Activated CD8-positive, alpha-beta memory T cell treated with anti-CD3 and anti-CD28 coated beads for 36 hours (primary cell): ENCODE measurements at regions not wholly inside any gene's neighbourhood (a gene's known extent, or its start where the extent isn't known, plus 50 kb on each side); places are given as distances from the start of the nearest gene placed in this dataset.
"Not testable (repeated sequence)": the region's sequence is repeated elsewhere in the genome, so short reads cannot be mapped to it uniquely, and the experiment has no call there.

Source experiments
- CTCF ChIA-PET: fragments of 350-600 bp; sonication (Branson Sonifier 250); formaldehyde crosslinking; loops from one replicate; lab custom pipeline; 2021; ENCODE audit warnings: antibody characterized with exemption; lab: Charles Lee
- POLR2A ChIA-PET: fragments of 350-600 bp; sonication (Branson Sonifier 250); formaldehyde crosslinking; loops from one replicate; lab custom pipeline; 2021; ENCODE audit warnings: antibody characterized with exemption; lab: Charles Lee

GRCh38 chr15:63434576-63435186 is 53.0 kb upstream of the CA12 start:
- CTCF ChIA-PET: interaction anchor here (2.6 kb wide), 1 partner anchor 11 kb away, joined by 7 read pairs; no protein-coding TSS in a partner anchor

GRCh38 chr15:63435204-63435820 is 53.7 kb upstream of the CA12 start:
- ChIA-PET CTCF (interaction anchor here (2.6 kb wide), 1 partner anchor 11 kb away, joined by 7 read pairs; no protein-coding TSS in a partner anchor), POLR2A (no interaction called here)

More at GRCh38 chr15:63434576-63435186, 53.0 kb upstream of the CA12 start:
- POLR2A ChIA-PET: no interaction called here

- ChIA-PET CTCF (interaction anchor here (2.6 kb wide), 1 partner anchor 10 kb away, joined by 7 read pairs; no protein-coding TSS in a partner anchor), POLR2A (no interaction called here)
These were observed 54.7 kb upstream of the CA12 start for GRCh38 chr15:63436341-63436740.

- ChIA-PET CTCF (interaction anchor here (2.6 kb wide), 1 partner anchor 9 kb away, joined by 7 read pairs; no protein-coding TSS in a partner anchor), POLR2A (no interaction called here)
These were observed 55.3 kb upstream of the CA12 start for GRCh38 chr15:63436872-63437375.

- CTCF ChIA-PET: no interaction called here
These were observed 58.1 kb upstream of the CA12 start for GRCh38 chr15:63439536-63440264.

GRCh38 chr15:63440265-63440648 is 58.6 kb upstream of the CA12 start:
- ChIA-PET POLR2A (no interaction called here), CTCF (no interaction called here)

More at GRCh38 chr15:63439536-63440264, 58.1 kb upstream of the CA12 start:
- POLR2A ChIA-PET: no interaction called here

- POLR2A ChIA-PET: no interaction called here
- CTCF ChIA-PET: no interaction called here
These were observed 59.1 kb upstream of the CA12 start for GRCh38 chr15:63440756-63441155.

GRCh38 chr15:63441266-63441665 is 59.6 kb upstream of the CA12 start:
- ChIA-PET POLR2A (no interaction called here), CTCF (no interaction called here)

GRCh38 chr15:63442080-63442479 is 60.4 kb upstream of the CA12 start:
- ChIA-PET POLR2A (no interaction called here), CTCF (no interaction called here)

- POLR2A ChIA-PET: no interaction called here
- CTCF ChIA-PET: interaction anchor here (1.6 kb wide), 1 partner anchor 22 kb away, joined by 6 read pairs; no protein-coding TSS in a partner anchor
These were observed 59.8 kb upstream of the USP3 start for GRCh38 chr15:63444611-63445010.

- POLR2A ChIA-PET: no interaction called here
- CTCF ChIA-PET: interaction anchor here (1.6 to 2.0 kb wide), 2 partner anchors 10 to 20 kb away, joined by 6 to 7 read pairs; no protein-coding TSS in a partner anchor
These were observed 58.1 kb upstream of the USP3 start for GRCh38 chr15:63446255-63446654.

- POLR2A ChIA-PET: no interaction called here
- CTCF ChIA-PET: interaction anchor here (0.7 to 2.0 kb wide), 2 partner anchors 8 to 11 kb away, joined by 4 to 7 read pairs; no protein-coding TSS in a partner anchor
These were observed 57.2 kb upstream of the USP3 start for GRCh38 chr15:63447017-63447676.

- POLR2A ChIA-PET: no interaction called here
- CTCF ChIA-PET: no interaction called here
These were observed 56.1 kb upstream of the USP3 start for GRCh38 chr15:63448266-63448665.

GRCh38 chr15:63448872-63449555 is 55.4 kb upstream of the USP3 start:
- POLR2A ChIA-PET, CTCF ChIA-PET: not testable (repeated sequence)

- CTCF ChIA-PET: no interaction called here
These were observed 54.7 kb upstream of the USP3 start for GRCh38 chr15:63449731-63450130.

GRCh38 chr15:63450884-63451225 is 53.5 kb upstream of the USP3 start:
- ChIA-PET POLR2A (no interaction called here), CTCF (no interaction called here)

More at GRCh38 chr15:63449731-63450130, 54.7 kb upstream of the USP3 start:
- POLR2A ChIA-PET: no interaction called here

GRCh38 chr15:63451671-63452315 is 52.6 kb upstream of the USP3 start:
- POLR2A ChIA-PET: no interaction called here
- CTCF ChIA-PET: no interaction called here

- ChIA-PET POLR2A (no interaction called here), CTCF (no interaction called here)
These were observed 51.7 kb upstream of the USP3 start for GRCh38 chr15:63452552-63453136.
